Keratinocyte (primary cell): ENCODE measurements at regions not wholly inside any gene's neighbourhood (a gene's known extent, or its start where the extent isn't known, plus 50 kb on each side); places are given as distances from the start of the nearest gene placed in this dataset.

Experiments used
- CTCF ChIP-seq, 3 experiments: IDR thresholded peaks in 1 of 3; conservative IDR thresholded peaks in 1 of 3; optimal IDR thresholded peaks in 1 of 3; 2 replicates in 2 of 3; 3 replicates in 1 of 3; pipeline versions ENCODE3 to v1.5.1; 2011; ENCODE audit warnings: low read length in 3 of 3, mild to moderate bottlenecking in 3 of 3, moderate library complexity in 2 of 3, control low read depth in 1 of 3, inconsistent platforms in 1 of 3; ENCODE audit not compliant: insufficient read depth in 2 of 3; ENCODE audit errors: extremely low read depth in 1 of 3
- EZH2 ChIP-seq: IDR thresholded peaks from one replicate; pipeline ENCODE4 v1.6.1; 2012; ENCODE audit warnings: inconsistent platforms, mild to moderate bottlenecking, low read length, moderate library complexity

DNA sequence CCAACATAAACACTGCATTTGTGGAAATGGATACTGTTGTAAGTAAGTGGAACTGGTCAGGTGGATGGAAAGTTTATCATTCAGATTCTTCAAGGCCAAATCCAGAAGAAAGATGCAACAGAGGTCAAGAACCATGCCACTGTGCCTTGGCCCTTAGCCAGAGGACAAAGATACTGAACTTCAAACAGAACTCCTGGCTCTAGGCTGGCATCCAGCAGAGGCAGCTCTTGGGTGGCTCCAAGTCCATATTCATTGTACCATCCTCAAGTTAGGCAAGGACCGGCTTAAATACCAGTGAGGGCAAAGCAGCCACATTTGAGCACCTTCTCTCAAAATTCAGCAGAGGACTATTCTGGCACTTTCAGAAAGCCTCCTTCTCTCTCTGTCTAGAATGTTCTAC is 53.2 kb downstream of the DNAAF9 start:
- TF ChIP-seq CTCF (optimal IDR thresholded peaks at IDR 0.05 in 1 of 3, IDR thresholded peaks at IDR 0.05 in 1 of 3, conservative IDR thresholded peaks at IDR 0.05 in 1 of 3; ENCODE audit: extremely low read depth in 1 of 3, insufficient read depth in 2 of 3, low read length in 3 of 3) (no peak), EZH2 (no peak)
